Eye (tissue), 1 donor: ENCODE measurements at regions not wholly inside any gene's neighbourhood (a gene's known extent, or its start where the extent isn't known, plus 50 kb on each side); places are given as distances from the start of the nearest gene placed in this dataset.
A peak's percentile ranks its signal among the peaks of the same experiment; 100 is the strongest.
"Not testable (repeated sequence)": the region's sequence is repeated elsewhere in the genome, so short reads cannot be mapped to it uniquely, and the experiment has no call there.

Experiments
- DNase-seq: peaks from one replicate; pipeline ENCODE4 v3.0.0-alpha.2; 2015

GRCh38 chr6:86031713-86032112, 389.0 kb upstream of the SYNCRIP start:
- no peak for DNase-seq

- DNase-seq, result no peak
Measured at GRCh38 chr6:86030875-86031274, 388.2 kb upstream of the SYNCRIP start.

- DNase-seq, result no peak
Measured at GRCh38 chr6:86028776-86029175, 386.1 kb upstream of the SYNCRIP start.

- DNase-seq, result not testable (repeated sequence)
Measured at GRCh38 chr6:86026890-86027289, 384.2 kb upstream of the SYNCRIP start.

GRCh38 chr6:86017236-86017635, 374.6 kb upstream of the SYNCRIP start:
- no peak for DNase-seq

GRCh38 chr6:86016567-86016966, 373.9 kb upstream of the SYNCRIP start:
- DNase-seq, result no peak

GRCh38 chr6:86016077-86016476, 373.4 kb upstream of the SYNCRIP start:
- DNase-seq, result no peak

- not testable (repeated sequence) for DNase-seq
Measured at GRCh38 chr6:86012991-86013390, 370.3 kb upstream of the SYNCRIP start.

- DNase-seq, result peak; percentile 1
Measured at GRCh38 chr6:86010915-86011786, 368.5 kb upstream of the SYNCRIP start.

GRCh38 chr6:85997206-85997605, 354.5 kb upstream of the SYNCRIP start:
- DNase-seq, result no peak

- no peak for DNase-seq
Measured at GRCh38 chr6:85996034-85996375, 353.3 kb upstream of the SYNCRIP start.

GRCh38 chr6:85995339-85996033, 352.8 kb upstream of the SYNCRIP start:
- no peak for DNase-seq

GRCh38 chr6:85986681-85987080, 344.0 kb upstream of the SYNCRIP start:
- peak; percentile 1 for DNase-seq

GRCh38 chr6:85983032-85983659, 340.5 kb upstream of the SYNCRIP start:
- DNase-seq, result no peak

GRCh38 chr6:85977661-85978060, 335.0 kb upstream of the SYNCRIP start:
- no peak for DNase-seq

GRCh38 chr6:85975957-85976356, 333.3 kb upstream of the SYNCRIP start:
- no peak for DNase-seq

- peak; percentile 4 for DNase-seq
Measured at GRCh38 chr6:85971238-85971637, 328.6 kb upstream of the SYNCRIP start.

- no peak for DNase-seq
Measured at GRCh38 chr6:85966828-85967227, 324.1 kb upstream of the SYNCRIP start.

- no peak for DNase-seq
Measured at GRCh38 chr6:85961746-85962145, 319.1 kb upstream of the SYNCRIP start.

- DNase-seq, result no peak
Measured at GRCh38 chr6:85961125-85961524, 318.4 kb upstream of the SYNCRIP start.

- peak; percentile 3 for DNase-seq
Measured at GRCh38 chr6:85948481-85948880, 305.8 kb upstream of the SYNCRIP start.

GRCh38 chr6:85945459-85946185, 302.9 kb upstream of the SYNCRIP start:
- no peak for DNase-seq

GRCh38 chr6:85944776-85945175, 302.1 kb upstream of the SYNCRIP start:
- DNase-seq, result no peak
